ENCODE measurements at regions not wholly inside any gene's neighbourhood (a gene's known extent, or its start where the extent isn't known, plus 50 kb on each side); places are given as distances from the start of the nearest gene placed in this dataset.
"Not testable (repeated sequence)": the region's sequence is repeated elsewhere in the genome, so short reads cannot be mapped to it uniquely, and the experiment has no call there.

GRCh38 chr1:88610687-88611086 is 73.4 kb upstream of the PKN2 start:
- no peak overlapping the region for H3K27ac ChIP-seq
- ATAC-seq (no peak), DNase-seq (no peak)
- intact Hi-C loops (cut with DNase I), result no loop called here
- H3K27me3 ChIP-seq (ENCODE audit: insufficient read depth in 3 of 3, low read length in 2 of 3), result no peaks in the 10 kb centered on the region
- H3K4me3 ChIP-seq, result no peak overlapping the region
- H3K9me3 ChIP-seq, result no peaks in the 10 kb centered on the region
- no peak for TF ChIP-seq CTCF (IDR thresholded peaks at IDR 0.05)
- H3K36me3 ChIP-seq (ENCODE audit: insufficient read depth in 1 of 2, low read depth in 1 of 2), result no peaks in the 10 kb centered on the region
- no peaks in the 10 kb centered on the region for H3K4me1 ChIP-seq
- 92 to 97% (median 92%) methylated on average over 7 of the region's 7 CpGs for WGBS, 3 donors

- no peaks in the 10 kb centered on the region for H3K9me3 ChIP-seq
- 56 to 70% (median 60%) methylated on average over 2 of the region's 2 CpGs for WGBS, 3 donors
- no peak overlapping the region for H3K27ac ChIP-seq
- no peaks in the 10 kb centered on the region for H3K36me3 ChIP-seq (ENCODE audit: insufficient read depth in 1 of 2, low read depth in 1 of 2)
- H3K27me3 ChIP-seq (ENCODE audit: insufficient read depth in 3 of 3, low read length in 2 of 3), result no peaks in the 10 kb centered on the region
- DNase-seq, result no peak
- TF ChIP-seq CTCF (IDR thresholded peaks at IDR 0.05), result no peak
- no peak for ATAC-seq
- no peaks in the 10 kb centered on the region for H3K4me1 ChIP-seq
- H3K4me3 ChIP-seq, result no peak overlapping the region
- intact Hi-C loops (cut with DNase I), result no loop called here
These were observed 71.8 kb upstream of the PKN2 start for GRCh38 chr1:88612292-88612691.

- H3K27ac ChIP-seq, result no peak overlapping the region
- ATAC-seq (no peak), DNase-seq (no peak)
- no peak overlapping the region for H3K4me3 ChIP-seq
- no peaks in the 10 kb centered on the region for H3K36me3 ChIP-seq (ENCODE audit: insufficient read depth in 1 of 2, low read depth in 1 of 2)
- TF ChIP-seq CTCF (IDR thresholded peaks at IDR 0.05), result no peak
- intact Hi-C loops (cut with DNase I), result no loop called here
- WGBS, 3 donors, result 34 to 45% (median 37%) methylated on average over 6 of the region's 6 CpGs
- H3K9me3 ChIP-seq, result no peaks in the 10 kb centered on the region
- H3K4me1 ChIP-seq, result no peaks in the 10 kb centered on the region
- no peaks in the 10 kb centered on the region for H3K27me3 ChIP-seq (ENCODE audit: insufficient read depth in 3 of 3, low read length in 2 of 3)
These were observed 71.3 kb upstream of the PKN2 start for GRCh38 chr1:88612773-88613172.

- no peak for TF ChIP-seq CTCF (IDR thresholded peaks at IDR 0.05)
- no peaks in the 10 kb centered on the region for H3K27me3 ChIP-seq (ENCODE audit: insufficient read depth in 3 of 3, low read length in 2 of 3)
These were observed 65.7 kb upstream of the PKN2 start for GRCh38 chr1:88618331-88618730.

GRCh38 chr1:88623101-88623500 is 61.0 kb upstream of the PKN2 start:
- ATAC-seq; H3K36me3 ChIP-seq (ENCODE audit: insufficient read depth in 1 of 2, low read depth in 1 of 2); H3K4me3 ChIP-seq; H3K4me1 ChIP-seq; H3K27ac ChIP-seq; intact Hi-C loops (cut with DNase I); DNase-seq; H3K27me3 ChIP-seq (ENCODE audit: insufficient read depth in 3 of 3, low read length in 2 of 3); H3K9me3 ChIP-seq: not testable (repeated sequence)
- WGBS, 3 donors, result 60 to 74% (median 68%) methylated on average over 1 of the region's 1 CpG

More at GRCh38 chr1:88618331-88618730, 65.7 kb upstream of the PKN2 start:
- 78 to 86% (median 86%) methylated on average over 2 of the region's 2 CpGs for WGBS, 3 donors
- Histone ChIP-seq H3K4me3 (no peak overlapping the region), H3K36me3 (ENCODE audit: insufficient read depth in 1 of 2, low read depth in 1 of 2) (no peaks in the 10 kb centered on the region), H3K27ac (no peak overlapping the region), H3K9me3 (no peaks in the 10 kb centered on the region), H3K4me1 (no peaks in the 10 kb centered on the region)
- DNase-seq, result no peak
- no peak for ATAC-seq
- intact Hi-C loops (cut with DNase I), result no loop called here
